ENCODE measurements at regions not wholly inside any gene's neighbourhood (a gene's known extent, or its start where the extent isn't known, plus 50 kb on each side); places are given as distances from the start of the nearest gene placed in this dataset.

- TF ChIP-seq EZH2 (IDR thresholded peaks at IDR 0.05; ENCODE audit: insufficient read depth, poor library complexity, severe bottlenecking) = no peak
- no peak for TF ChIP-seq EZH2phosphoT487 (IDR thresholded peaks at IDR 0.05; ENCODE audit: insufficient read depth, low read depth)
Measured at GRCh38 chr21:35397781-35398180, 348.7 kb upstream of the RUNX1 start.
